Tibial nerve (tissue), 4 donors: ENCODE measurements at regions not wholly inside any gene's neighbourhood (a gene's known extent, or its start where the extent isn't known, plus 50 kb on each side); places are given as distances from the start of the nearest gene placed in this dataset.

Experiments
- EP300 ChIP-seq, 2 donors: sonication (generic); formaldehyde crosslinking; IDR thresholded peaks; one replicate each; pipeline ENCODE4 v1.6.1; 2017; ENCODE audit warnings: antibody characterized with exemption in 2 of 2, mild to moderate bottlenecking in 1 of 2
- POLR2A ChIP-seq, 2 donors: fragments of 450-650 bp; IDR thresholded peaks; one replicate each; pipeline ENCODE4 v1.6.1; 2017; ENCODE audit warnings: antibody characterized with exemption in 2 of 2, mild to moderate bottlenecking in 2 of 2, moderate library complexity in 2 of 2
- TF ChIP-seq, protein P1 (sequence below), 5 experiments: fragments of 200-600 bp in 3 of 5; fragments of 450-650 bp in 2 of 5; sonication (generic) in 3 of 5; IDR thresholded peaks; one replicate each; pipeline ENCODE4 v1.5.1; 2016 to 2019; ENCODE audit warnings: antibody characterized with exemption in 5 of 5, mild to moderate bottlenecking in 3 of 5, moderate library complexity in 2 of 5

DNA sequence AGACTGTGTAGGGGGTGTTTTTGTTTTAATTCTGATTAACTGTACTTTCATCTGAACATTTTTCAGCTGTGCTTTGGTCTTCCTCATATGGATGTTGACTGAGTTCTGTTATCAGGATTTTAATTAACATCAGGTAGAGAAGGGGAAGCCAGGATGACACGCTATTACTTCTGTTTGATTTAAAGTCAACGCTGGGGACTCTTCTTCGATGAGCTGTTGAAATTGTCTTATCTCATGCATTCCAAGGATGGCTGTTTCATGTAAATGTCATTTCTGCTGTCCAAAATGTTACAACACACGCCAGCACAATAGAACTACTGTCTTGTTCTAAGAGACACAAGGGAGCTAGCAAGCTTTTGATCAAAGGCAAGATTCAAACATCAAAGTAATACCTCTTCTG, 263.3 kb upstream of the CDH5 start:
- TF ChIP-seq, protein P1, sequence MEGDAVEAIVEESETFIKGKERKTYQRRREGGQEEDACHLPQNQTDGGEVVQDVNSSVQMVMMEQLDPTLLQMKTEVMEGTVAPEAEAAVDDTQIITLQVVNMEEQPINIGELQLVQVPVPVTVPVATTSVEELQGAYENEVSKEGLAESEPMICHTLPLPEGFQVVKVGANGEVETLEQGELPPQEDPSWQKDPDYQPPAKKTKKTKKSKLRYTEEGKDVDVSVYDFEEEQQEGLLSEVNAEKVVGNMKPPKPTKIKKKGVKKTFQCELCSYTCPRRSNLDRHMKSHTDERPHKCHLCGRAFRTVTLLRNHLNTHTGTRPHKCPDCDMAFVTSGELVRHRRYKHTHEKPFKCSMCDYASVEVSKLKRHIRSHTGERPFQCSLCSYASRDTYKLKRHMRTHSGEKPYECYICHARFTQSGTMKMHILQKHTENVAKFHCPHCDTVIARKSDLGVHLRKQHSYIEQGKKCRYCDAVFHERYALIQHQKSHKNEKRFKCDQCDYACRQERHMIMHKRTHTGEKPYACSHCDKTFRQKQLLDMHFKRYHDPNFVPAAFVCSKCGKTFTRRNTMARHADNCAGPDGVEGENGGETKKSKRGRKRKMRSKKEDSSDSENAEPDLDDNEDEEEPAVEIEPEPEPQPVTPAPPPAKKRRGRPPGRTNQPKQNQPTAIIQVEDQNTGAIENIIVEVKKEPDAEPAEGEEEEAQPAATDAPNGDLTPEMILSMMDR (IDR thresholded peaks at IDR 0.05), result no peak
- TF ChIP-seq POLR2A (IDR thresholded peaks at IDR 0.05), result no peak
- no peak for TF ChIP-seq EP300 (IDR thresholded peaks at IDR 0.05)
